OCI-LY1 (cell line): ENCODE measurements at regions not wholly inside any gene's neighbourhood (a gene's known extent, or its start where the extent isn't known, plus 50 kb on each side); places are given as distances from the start of the nearest gene placed in this dataset.

ENCODE experiments used
- CTCF ChIP-seq: fragments of 200-600 bp; sonication (generic), shearing (Covaris generic); IDR thresholded peaks from 2 replicates; pipeline ENCODE4 v1.5.1; 2017; ENCODE audit warnings: mild to moderate bottlenecking, antibody characterized with exemption, low read length, moderate library complexity, mixed read lengths
- EZH2 ChIP-seq: fragments of 200-600 bp; sonication (generic), shearing (Covaris generic); IDR thresholded peaks from 2 replicates; pipeline ENCODE4 v1.8.0; 2017; ENCODE audit warnings: borderline replicate concordance, mixed run types, mild to moderate bottlenecking, antibody characterized with exemption, low read length, moderate library complexity, mixed read lengths

GRCh38 chr2:61619561-61619960 is 81.4 kb upstream of the XPO1 start:
- TF ChIP-seq CTCF, result no peak
- no peak for TF ChIP-seq EZH2
